GM13976 (cell line): ENCODE measurements at regions not wholly inside any gene's neighbourhood (a gene's known extent, or its start where the extent isn't known, plus 50 kb on each side); places are given as distances from the start of the nearest gene placed in this dataset.
A peak's percentile ranks its signal among the peaks of the same experiment; 100 is the strongest.

Experiments used
- DNase-seq: peaks from one replicate; pipeline ENCODE4 v3.0.0; 2012; ENCODE audit warnings: low spot score
- in situ Hi-C: fragments of 300-500 bp; cut with MboI; formaldehyde crosslinking; loops from one replicate; pipeline ENCODE4 v1.12.0; 2022; ENCODE audit warnings: low sequenced_read_pairs, mixed read lengths, inconsistent platforms; ENCODE audit not compliant: unreplicated experiment
- TF ChIP-seq, protein P1 (sequence below): IDR thresholded peaks from 2 replicates; pipeline ENCODE4 v1.5.1; 2012; ENCODE audit warnings: borderline replicate concordance, mild to moderate bottlenecking; ENCODE audit not compliant: insufficient read depth; ENCODE audit errors: extremely low read depth, missing control alignments, control extremely low read depth

DNA sequence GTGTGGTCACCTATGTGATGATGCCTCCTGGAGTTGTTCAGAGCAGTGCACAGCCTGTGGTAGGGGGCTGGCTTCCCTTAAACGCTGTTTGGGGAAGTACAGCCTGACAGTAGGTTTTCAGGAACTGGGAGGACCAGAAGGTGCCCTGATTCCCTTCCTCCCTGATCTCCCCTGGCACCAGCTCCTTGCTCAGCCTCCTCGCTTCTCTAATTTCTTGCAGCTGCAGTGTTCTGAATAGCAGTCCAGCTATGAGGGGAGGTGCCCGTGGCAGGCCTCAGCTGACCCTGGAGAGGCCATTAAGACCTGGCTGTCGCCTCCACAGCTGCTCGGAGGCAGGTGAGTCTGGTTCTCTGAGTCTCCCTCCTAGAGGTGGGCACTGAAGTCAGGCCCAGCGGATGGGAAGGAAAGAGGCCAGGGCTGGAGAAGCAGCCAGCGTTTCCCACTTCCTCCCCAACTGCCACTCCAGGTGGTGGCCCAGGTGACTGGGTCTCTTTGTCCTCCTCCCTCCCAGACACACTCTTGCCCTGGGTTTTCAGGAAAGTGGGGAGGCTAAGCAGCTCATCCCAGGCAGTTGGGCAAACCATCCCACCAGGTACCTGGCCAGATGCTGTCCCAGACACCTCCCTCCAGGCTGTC lies 52.0 kb upstream of the RPL11 start:
- no peak for DNase-seq
- in situ Hi-C loops: loop anchor here (5.0 kb wide), 1 partner anchor 92 kb away; no protein-coding TSS in a partner anchor
- TF ChIP-seq, protein P1, sequence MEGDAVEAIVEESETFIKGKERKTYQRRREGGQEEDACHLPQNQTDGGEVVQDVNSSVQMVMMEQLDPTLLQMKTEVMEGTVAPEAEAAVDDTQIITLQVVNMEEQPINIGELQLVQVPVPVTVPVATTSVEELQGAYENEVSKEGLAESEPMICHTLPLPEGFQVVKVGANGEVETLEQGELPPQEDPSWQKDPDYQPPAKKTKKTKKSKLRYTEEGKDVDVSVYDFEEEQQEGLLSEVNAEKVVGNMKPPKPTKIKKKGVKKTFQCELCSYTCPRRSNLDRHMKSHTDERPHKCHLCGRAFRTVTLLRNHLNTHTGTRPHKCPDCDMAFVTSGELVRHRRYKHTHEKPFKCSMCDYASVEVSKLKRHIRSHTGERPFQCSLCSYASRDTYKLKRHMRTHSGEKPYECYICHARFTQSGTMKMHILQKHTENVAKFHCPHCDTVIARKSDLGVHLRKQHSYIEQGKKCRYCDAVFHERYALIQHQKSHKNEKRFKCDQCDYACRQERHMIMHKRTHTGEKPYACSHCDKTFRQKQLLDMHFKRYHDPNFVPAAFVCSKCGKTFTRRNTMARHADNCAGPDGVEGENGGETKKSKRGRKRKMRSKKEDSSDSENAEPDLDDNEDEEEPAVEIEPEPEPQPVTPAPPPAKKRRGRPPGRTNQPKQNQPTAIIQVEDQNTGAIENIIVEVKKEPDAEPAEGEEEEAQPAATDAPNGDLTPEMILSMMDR: no peak

DNA sequence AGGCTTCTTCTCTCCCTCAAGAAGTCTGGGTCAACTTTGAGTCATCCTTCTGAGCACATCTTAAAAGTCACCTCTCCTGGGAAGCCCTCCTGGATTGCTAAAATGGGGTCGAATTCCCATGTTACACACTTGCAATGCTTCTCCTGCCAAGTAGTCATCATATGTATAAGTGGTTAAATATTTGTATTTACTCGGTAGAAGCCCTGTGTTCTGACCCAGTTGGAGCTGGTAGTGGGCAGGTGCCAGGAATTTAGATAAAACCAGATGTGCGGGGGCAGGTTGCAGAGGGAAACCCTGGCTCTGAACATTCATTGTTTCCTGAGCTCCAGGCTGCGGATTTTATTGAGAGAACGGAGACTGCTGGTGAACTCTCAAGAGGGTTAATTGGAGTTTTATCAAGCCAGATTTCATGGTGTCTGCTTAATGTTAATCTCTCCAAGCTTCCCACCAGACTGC lies 52.8 kb upstream of the RPL11 start:
- in situ Hi-C loops: no loop called here
- DNase-seq: no peak
- TF ChIP-seq, protein P1: no peak

DNA sequence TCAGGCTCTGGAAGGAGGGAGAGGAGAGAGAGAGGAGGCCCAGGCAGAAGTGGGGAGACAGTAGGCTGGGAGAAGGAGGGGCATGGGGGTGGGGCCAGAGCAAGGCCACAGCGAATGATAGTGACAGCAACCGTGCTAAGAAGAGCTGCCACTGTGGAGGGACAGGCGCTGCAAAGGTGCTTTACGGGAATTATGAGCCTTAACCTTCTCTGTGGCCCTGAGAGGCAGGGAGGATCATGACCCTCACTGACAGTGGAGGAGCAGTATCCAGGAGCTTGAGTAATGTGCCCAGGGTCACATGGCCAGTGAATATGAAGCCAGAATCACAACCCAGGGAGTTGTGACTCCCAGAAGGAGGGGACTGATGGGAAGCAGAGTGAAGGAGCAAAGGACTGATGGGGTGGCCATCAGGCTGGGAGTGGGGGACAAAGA lies 53.4 kb upstream of the RPL11 start:
- TF ChIP-seq, protein P1: no peak
- in situ Hi-C loops: no loop called here
- no peak for DNase-seq

DNA sequence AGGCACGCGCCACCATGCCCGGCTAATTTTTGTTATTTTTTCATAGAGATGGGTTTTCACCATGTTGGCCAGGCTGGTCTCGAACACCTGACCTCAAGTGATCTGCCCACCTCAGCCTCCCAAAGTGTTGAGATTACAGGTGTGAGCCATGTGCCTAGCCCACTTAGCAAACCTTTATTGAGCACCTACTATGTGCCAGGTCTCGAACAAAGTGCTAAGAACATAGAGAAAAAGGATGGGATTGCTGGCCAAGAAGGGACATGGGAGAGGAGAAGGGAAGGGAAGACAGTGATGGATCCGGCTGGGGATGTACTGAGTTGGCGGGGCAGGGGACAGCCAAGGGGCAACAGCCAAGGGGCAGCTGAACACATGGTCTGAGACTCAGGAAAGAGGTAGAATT lies 55.6 kb upstream of the RPL11 start:
- in situ Hi-C loops: no loop called here
- TF ChIP-seq, protein P1: no peak
- no peak for DNase-seq

DNA sequence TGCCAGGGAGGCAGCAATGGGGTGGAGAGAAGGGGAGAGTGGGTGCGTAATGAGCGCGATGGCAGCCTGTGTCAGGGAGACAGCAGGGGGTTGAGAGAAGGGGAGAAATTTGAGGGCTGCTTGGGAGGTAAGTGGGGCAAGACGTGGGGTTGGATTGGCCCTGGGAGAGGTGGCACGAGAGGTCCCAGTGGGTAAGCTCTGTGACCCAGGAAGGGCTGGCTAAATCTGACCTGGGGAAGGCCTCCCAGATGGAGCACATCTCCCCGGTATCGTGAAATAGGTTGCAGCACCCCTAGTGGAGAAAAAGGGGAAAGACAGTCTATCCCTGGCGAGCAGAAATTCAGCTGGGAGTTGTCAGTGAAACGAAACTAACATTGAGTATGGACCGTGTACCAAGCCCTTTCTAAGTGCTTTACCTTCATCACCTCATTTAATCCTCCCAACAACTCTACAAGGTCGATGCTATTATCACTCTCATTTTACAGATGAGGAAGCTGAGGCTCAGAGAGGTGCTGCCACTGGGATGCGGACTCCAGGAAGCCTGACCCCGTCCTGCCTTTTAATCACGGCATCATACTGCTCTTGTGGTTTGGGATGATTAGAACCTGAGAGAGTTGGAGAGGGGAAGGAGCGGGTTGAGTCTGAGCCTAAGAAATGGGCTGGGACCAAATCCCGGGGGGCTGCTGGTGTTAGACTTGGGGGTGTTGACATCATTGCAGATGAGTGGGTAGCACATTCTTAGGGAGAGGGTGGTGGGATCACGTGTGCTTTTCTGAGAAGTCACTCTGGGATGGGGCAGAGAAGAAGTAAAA lies 56.6 kb upstream of the RPL11 start:
- peak; percentile 83 for DNase-seq
- TF ChIP-seq, protein P1: peak; percentile 80
- in situ Hi-C loops: no loop called here

DNA sequence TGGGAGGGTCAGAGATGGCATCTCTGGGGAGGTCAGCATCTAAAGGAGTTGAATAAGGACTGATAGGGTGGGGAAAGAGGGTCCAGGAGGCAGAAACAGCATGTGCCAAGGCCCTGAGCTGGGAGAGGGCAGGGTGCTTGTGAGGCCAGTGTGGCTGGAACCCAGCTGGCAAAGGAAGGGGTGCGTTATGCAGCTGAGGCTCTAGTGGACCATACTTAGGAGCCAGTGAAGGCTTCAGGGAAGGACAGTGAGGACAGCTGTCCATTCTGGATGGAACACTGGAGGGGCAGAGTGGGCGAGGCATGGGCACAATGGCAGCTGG lies 57.1 kb upstream of the RPL11 start:
- in situ Hi-C loops: no loop called here
- no peak for DNase-seq
- TF ChIP-seq, protein P1: no peak
